ENCODE measurements at regions not wholly inside any gene's neighbourhood (a gene's known extent, or its start where the extent isn't known, plus 50 kb on each side); places are given as distances from the start of the nearest gene placed in this dataset.

- H3K36me3 Mint-ChIP-seq (ENCODE audit: low read depth) = no peaks in the 10 kb centered on the region
- H3K9me3 Mint-ChIP-seq = peaks cover 8% of the 10 kb centered on the region
- H3K27me3 Mint-ChIP-seq (ENCODE audit: low read depth) = no peaks in the 10 kb centered on the region
- H3K4me3 Mint-ChIP-seq (ENCODE audit: low read depth) = no peak overlapping the region
- H3K4me1 Mint-ChIP-seq (ENCODE audit: low read depth) = no peaks in the 10 kb centered on the region
- no peak for DNase-seq (ENCODE audit: low spot score)
- intact Hi-C loops (cut with micrococcal nuclease) = no loop called here
- no peak overlapping the region for H3K27ac Mint-ChIP-seq
These were observed 624.1 kb upstream of the GNPDA2 start for GRCh38 chr4:45350438-45350837.

- Mint-ChIP-seq H3K36me3 (ENCODE audit: low read depth) (no peaks in the 10 kb centered on the region), H3K4me1 (ENCODE audit: low read depth) (no peaks in the 10 kb centered on the region), H3K27me3 (ENCODE audit: low read depth) (no peaks in the 10 kb centered on the region), H3K4me3 (ENCODE audit: low read depth) (no peak overlapping the region), H3K27ac (no peak overlapping the region), H3K9me3 (peaks cover 13% of the 10 kb centered on the region)
- no peak for DNase-seq (ENCODE audit: low spot score)
- intact Hi-C loops (cut with micrococcal nuclease) = no loop called here
These were observed 623.5 kb upstream of the GNPDA2 start for GRCh38 chr4:45349859-45350258.

GRCh38 chr4:45346816-45347435 is 620.6 kb upstream of the GNPDA2 start:
- DNase-seq (ENCODE audit: low spot score) = no peak
- no peak overlapping the region for H3K27ac Mint-ChIP-seq
- no peaks in the 10 kb centered on the region for H3K27me3 Mint-ChIP-seq (ENCODE audit: low read depth)
- H3K4me1 Mint-ChIP-seq (ENCODE audit: low read depth) = no peaks in the 10 kb centered on the region
- H3K9me3 Mint-ChIP-seq = peaks cover 15% of the 10 kb centered on the region
- intact Hi-C loops (cut with micrococcal nuclease) = no loop called here
- no peak overlapping the region for H3K4me3 Mint-ChIP-seq (ENCODE audit: low read depth)
- H3K36me3 Mint-ChIP-seq (ENCODE audit: low read depth) = no peaks in the 10 kb centered on the region

GRCh38 chr4:45345558-45345957 is 619.2 kb upstream of the GNPDA2 start:
- H3K27me3 Mint-ChIP-seq (ENCODE audit: low read depth) = no peaks in the 10 kb centered on the region
- H3K36me3 Mint-ChIP-seq (ENCODE audit: low read depth) = no peaks in the 10 kb centered on the region
- peaks cover 12% of the 10 kb centered on the region for H3K9me3 Mint-ChIP-seq
- intact Hi-C loops (cut with micrococcal nuclease) = no loop called here
- no peak overlapping the region for H3K4me3 Mint-ChIP-seq (ENCODE audit: low read depth)
- no peaks in the 10 kb centered on the region for H3K4me1 Mint-ChIP-seq (ENCODE audit: low read depth)
- H3K27ac Mint-ChIP-seq = no peak overlapping the region
- DNase-seq (ENCODE audit: low spot score) = no peak

GRCh38 chr4:45331802-45332201 is 605.4 kb upstream of the GNPDA2 start:
- Mint-ChIP-seq H3K27me3 (ENCODE audit: low read depth) (no peaks in the 10 kb centered on the region), H3K36me3 (ENCODE audit: low read depth) (no peaks in the 10 kb centered on the region), H3K27ac (no peak overlapping the region), H3K9me3 (peaks cover 21% of the 10 kb centered on the region), H3K4me3 (ENCODE audit: low read depth) (no peak overlapping the region), H3K4me1 (ENCODE audit: low read depth) (no peaks in the 10 kb centered on the region)
- DNase-seq (ENCODE audit: low spot score) = no peak
- intact Hi-C loops (cut with micrococcal nuclease) = no loop called here

GRCh38 chr4:45327544-45327943 is 601.2 kb upstream of the GNPDA2 start:
- Mint-ChIP-seq H3K27me3 (ENCODE audit: low read depth) (no peaks in the 10 kb centered on the region), H3K4me3 (ENCODE audit: low read depth) (no peak overlapping the region), H3K9me3 (peaks cover 30% of the 10 kb centered on the region), H3K27ac (no peak overlapping the region), H3K36me3 (ENCODE audit: low read depth) (no peaks in the 10 kb centered on the region), H3K4me1 (ENCODE audit: low read depth) (no peaks in the 10 kb centered on the region)
- intact Hi-C loops (cut with micrococcal nuclease) = no loop called here
- DNase-seq (ENCODE audit: low spot score) = no peak

GRCh38 chr4:45324455-45325417 is 598.4 kb upstream of the GNPDA2 start:
- H3K27me3 Mint-ChIP-seq (ENCODE audit: low read depth) = no peaks in the 10 kb centered on the region
- DNase-seq (ENCODE audit: low spot score) = no peak
- intact Hi-C loops (cut with micrococcal nuclease) = no loop called here
- no peaks in the 10 kb centered on the region for H3K4me1 Mint-ChIP-seq (ENCODE audit: low read depth)
- peaks cover 25% of the 10 kb centered on the region for H3K9me3 Mint-ChIP-seq
- no peaks in the 10 kb centered on the region for H3K36me3 Mint-ChIP-seq (ENCODE audit: low read depth)
- H3K4me3 Mint-ChIP-seq (ENCODE audit: low read depth) = no peak overlapping the region
- H3K27ac Mint-ChIP-seq = no peak overlapping the region

- H3K4me1 Mint-ChIP-seq (ENCODE audit: low read depth) = no peaks in the 10 kb centered on the region
- no peak for DNase-seq (ENCODE audit: low spot score)
- intact Hi-C loops (cut with micrococcal nuclease) = no loop called here
- H3K4me3 Mint-ChIP-seq (ENCODE audit: low read depth) = no peak overlapping the region
- H3K27ac Mint-ChIP-seq = no peak overlapping the region
- no peaks in the 10 kb centered on the region for H3K27me3 Mint-ChIP-seq (ENCODE audit: low read depth)
- peaks cover 24% of the 10 kb centered on the region for H3K9me3 Mint-ChIP-seq
- no peaks in the 10 kb centered on the region for H3K36me3 Mint-ChIP-seq (ENCODE audit: low read depth)
These were observed 597.2 kb upstream of the GNPDA2 start for GRCh38 chr4:45323453-45324058.

GRCh38 chr4:45317739-45318138 is 591.4 kb upstream of the GNPDA2 start:
- Mint-ChIP-seq H3K9me3 (peaks cover 10% of the 10 kb centered on the region), H3K27ac (no peak overlapping the region), H3K27me3 (ENCODE audit: low read depth) (no peaks in the 10 kb centered on the region), H3K4me1 (ENCODE audit: low read depth) (no peaks in the 10 kb centered on the region), H3K4me3 (ENCODE audit: low read depth) (no peak overlapping the region), H3K36me3 (ENCODE audit: low read depth) (no peaks in the 10 kb centered on the region)
- intact Hi-C loops (cut with micrococcal nuclease) = no loop called here
- no peak for DNase-seq (ENCODE audit: low spot score)

- peaks cover 14% of the 10 kb centered on the region for H3K9me3 Mint-ChIP-seq
- no peak overlapping the region for H3K27ac Mint-ChIP-seq
- DNase-seq (ENCODE audit: low spot score) = no peak
- H3K27me3 Mint-ChIP-seq (ENCODE audit: low read depth) = no peaks in the 10 kb centered on the region
- no peak overlapping the region for H3K4me3 Mint-ChIP-seq (ENCODE audit: low read depth)
- intact Hi-C loops (cut with micrococcal nuclease) = no loop called here
- no peaks in the 10 kb centered on the region for H3K36me3 Mint-ChIP-seq (ENCODE audit: low read depth)
- H3K4me1 Mint-ChIP-seq (ENCODE audit: low read depth) = no peaks in the 10 kb centered on the region
These were observed 590.9 kb upstream of the GNPDA2 start for GRCh38 chr4:45317276-45317675.

- peaks cover 19% of the 10 kb centered on the region for H3K9me3 Mint-ChIP-seq
- intact Hi-C loops (cut with micrococcal nuclease) = no loop called here
- DNase-seq (ENCODE audit: low spot score) = no peak
These were observed 589.9 kb upstream of the GNPDA2 start for GRCh38 chr4:45316257-45316656.

GRCh38 chr4:45302828-45303227 is 576.5 kb upstream of the GNPDA2 start:
- Mint-ChIP-seq H3K27ac (no peak overlapping the region), H3K4me3 (ENCODE audit: low read depth) (no peak overlapping the region), H3K36me3 (ENCODE audit: low read depth) (no peaks in the 10 kb centered on the region), H3K4me1 (ENCODE audit: low read depth) (no peaks in the 10 kb centered on the region), H3K9me3 (peaks cover 9% of the 10 kb centered on the region), H3K27me3 (ENCODE audit: low read depth) (no peaks in the 10 kb centered on the region)
- DNase-seq (ENCODE audit: low spot score) = no peak
- intact Hi-C loops (cut with micrococcal nuclease) = no loop called here

More at GRCh38 chr4:45316257-45316656, 589.9 kb upstream of the GNPDA2 start:
- no peak overlapping the region for H3K4me3 Mint-ChIP-seq (ENCODE audit: low read depth)
- H3K27me3 Mint-ChIP-seq (ENCODE audit: low read depth) = no peaks in the 10 kb centered on the region
- no peaks in the 10 kb centered on the region for H3K36me3 Mint-ChIP-seq (ENCODE audit: low read depth)
- no peak overlapping the region for H3K27ac Mint-ChIP-seq
- no peaks in the 10 kb centered on the region for H3K4me1 Mint-ChIP-seq (ENCODE audit: low read depth)

GRCh38 chr4:45294464-45294863 is 568.1 kb upstream of the GNPDA2 start:
- H3K4me3 Mint-ChIP-seq (ENCODE audit: low read depth) = no peak overlapping the region
- no peaks in the 10 kb centered on the region for H3K36me3 Mint-ChIP-seq (ENCODE audit: low read depth)
- no peak for DNase-seq (ENCODE audit: low spot score)
- no peaks in the 10 kb centered on the region for H3K27me3 Mint-ChIP-seq (ENCODE audit: low read depth)
- H3K9me3 Mint-ChIP-seq = peaks cover 43% of the 10 kb centered on the region
- H3K4me1 Mint-ChIP-seq (ENCODE audit: low read depth) = no peaks in the 10 kb centered on the region
- intact Hi-C loops (cut with micrococcal nuclease) = no loop called here
- no peak overlapping the region for H3K27ac Mint-ChIP-seq

All from activated T-helper 2 cell treated with anti-CD3 and anti-CD28 coated beads, Interferon-gamma antibody, Interleukin-2, Interleukin-4, amounts not matched to agents 10 μg/mL and 5 μg/mL and 100 μg/mL, durations not matched to agents 14 hours and 24 hours and 36 hours (primary cell).